Activated naive CD4-positive, alpha-beta T cell treated with anti-CD3 and anti-CD28 coated beads for 36 hours (primary cell): ENCODE measurements at regions not wholly inside any gene's neighbourhood (a gene's known extent, or its start where the extent isn't known, plus 50 kb on each side); places are given as distances from the start of the nearest gene placed in this dataset.
"Not testable (repeated sequence)": the region's sequence is repeated elsewhere in the genome, so short reads cannot be mapped to it uniquely, and the experiment has no call there.

Source experiments
- CTCF ChIA-PET: fragments of 350-600 bp; sonication (Branson Sonifier 250); formaldehyde crosslinking; loops from one replicate; lab custom pipeline; 2021; ENCODE audit warnings: antibody characterized with exemption; lab: Charles Lee
- DNase-seq: peaks from one replicate; pipeline ENCODE4 v3.0.0-alpha.2; 2020
- H3K27ac Mint-ChIP-seq: one replicate; pipeline ENCODE4 v1.8.0; 2021; ENCODE audit warnings: mild to moderate bottlenecking, mixed read lengths
- H3K27me3 Mint-ChIP-seq: one replicate; pipeline ENCODE4 v1.8.0; 2021; ENCODE audit warnings: low read depth, mixed read lengths
- H3K36me3 Mint-ChIP-seq: one replicate; pipeline ENCODE4 v1.8.0; 2021; ENCODE audit warnings: low read depth, mixed read lengths
- H3K4me1 Mint-ChIP-seq: one replicate; pipeline ENCODE4 v1.8.0; 2021; ENCODE audit warnings: low read depth, mixed read lengths
- H3K4me3 Mint-ChIP-seq: one replicate; pipeline ENCODE4 v1.8.0; 2021; ENCODE audit warnings: mild to moderate bottlenecking, moderate library complexity, mixed read lengths
- H3K9me3 Mint-ChIP-seq: one replicate; pipeline ENCODE4 v1.8.0; 2021; ENCODE audit warnings: mixed read lengths
- intact Hi-C: fragments of 100-400 bp; cut with micrococcal nuclease; formaldehyde crosslinking; loops from one replicate; pipeline ENCODE4 v1.15.1; 2023

- H3K4me1 Mint-ChIP-seq: no peaks in the 10 kb centered on the region
- intact Hi-C loops: no loop called here
- no peak overlapping the region for H3K27ac Mint-ChIP-seq
- no peak overlapping the region for H3K4me3 Mint-ChIP-seq
- CTCF ChIA-PET: no interaction called here
- H3K9me3 Mint-ChIP-seq: peaks cover 6% of the 10 kb centered on the region
- H3K36me3 Mint-ChIP-seq: no peaks in the 10 kb centered on the region
- DNase-seq: no peak
- no peaks in the 10 kb centered on the region for H3K27me3 Mint-ChIP-seq
Observed at GRCh38 chr5:28403846-28404245, 1365.5 kb upstream of the CDH9 start.

GRCh38 chr5:28402590-28403301 is 1364.4 kb upstream of the CDH9 start:
- CTCF ChIA-PET: no interaction called here
- Mint-ChIP-seq H3K9me3 (peaks cover 9% of the 10 kb centered on the region), H3K36me3 (no peaks in the 10 kb centered on the region), H3K27ac (no peak overlapping the region), H3K4me1 (no peaks in the 10 kb centered on the region), H3K27me3 (no peaks in the 10 kb centered on the region), H3K4me3 (no peak overlapping the region)
- intact Hi-C loops: no loop called here
- no peak for DNase-seq

- no peak for DNase-seq
- Mint-ChIP-seq H3K4me1 (no peaks in the 10 kb centered on the region), H3K9me3 (peaks cover 9% of the 10 kb centered on the region), H3K36me3 (no peaks in the 10 kb centered on the region), H3K27me3 (no peaks in the 10 kb centered on the region), H3K27ac (no peak overlapping the region), H3K4me3 (no peak overlapping the region)
- intact Hi-C loops: no loop called here
- CTCF ChIA-PET: no interaction called here
Observed at GRCh38 chr5:28400076-28400475, 1361.7 kb upstream of the CDH9 start.

GRCh38 chr5:28399211-28399610 is 1360.8 kb upstream of the CDH9 start:
- no peak overlapping the region for H3K27ac Mint-ChIP-seq
- CTCF ChIA-PET: no interaction called here
- DNase-seq: no peak
- intact Hi-C loops: no loop called here
- peaks cover 9% of the 10 kb centered on the region for H3K9me3 Mint-ChIP-seq
- no peaks in the 10 kb centered on the region for H3K4me1 Mint-ChIP-seq
- no peak overlapping the region for H3K4me3 Mint-ChIP-seq
- no peaks in the 10 kb centered on the region for H3K27me3 Mint-ChIP-seq
- H3K36me3 Mint-ChIP-seq: no peaks in the 10 kb centered on the region

- CTCF ChIA-PET: no interaction called here
- no peak for DNase-seq
- no peaks in the 10 kb centered on the region for H3K36me3 Mint-ChIP-seq
- no peak overlapping the region for H3K4me3 Mint-ChIP-seq
- intact Hi-C loops: no loop called here
- H3K27me3 Mint-ChIP-seq: no peaks in the 10 kb centered on the region
- no peaks in the 10 kb centered on the region for H3K4me1 Mint-ChIP-seq
- H3K9me3 Mint-ChIP-seq: peaks cover 9% of the 10 kb centered on the region
- no peak overlapping the region for H3K27ac Mint-ChIP-seq
Observed at GRCh38 chr5:28398185-28398584, 1359.8 kb upstream of the CDH9 start.

GRCh38 chr5:28397502-28397941 is 1359.1 kb upstream of the CDH9 start:
- Mint-ChIP-seq H3K4me3 (no peak overlapping the region), H3K4me1 (no peaks in the 10 kb centered on the region), H3K27ac (no peak overlapping the region), H3K27me3 (no peaks in the 10 kb centered on the region), H3K36me3 (no peaks in the 10 kb centered on the region), H3K9me3 (peaks cover 11% of the 10 kb centered on the region)
- CTCF ChIA-PET: no interaction called here
- intact Hi-C loops: no loop called here
- no peak for DNase-seq

GRCh38 chr5:28391277-28391676 is 1352.9 kb upstream of the CDH9 start:
- intact Hi-C loops: no loop called here
- CTCF ChIA-PET: no interaction called here
- H3K27me3 Mint-ChIP-seq: no peaks in the 10 kb centered on the region
- H3K4me1 Mint-ChIP-seq: no peaks in the 10 kb centered on the region
- H3K4me3 Mint-ChIP-seq: no peak overlapping the region
- H3K9me3 Mint-ChIP-seq: peaks cover 7% of the 10 kb centered on the region
- H3K36me3 Mint-ChIP-seq: no peaks in the 10 kb centered on the region
- no peak for DNase-seq
- H3K27ac Mint-ChIP-seq: no peak overlapping the region

- CTCF ChIA-PET: no interaction called here
- Mint-ChIP-seq H3K36me3 (no peaks in the 10 kb centered on the region), H3K4me3 (no peak overlapping the region), H3K27me3 (no peaks in the 10 kb centered on the region), H3K9me3 (peaks cover 7% of the 10 kb centered on the region), H3K4me1 (no peaks in the 10 kb centered on the region), H3K27ac (no peak overlapping the region)
- intact Hi-C loops: no loop called here
- no peak for DNase-seq
Observed at GRCh38 chr5:28390341-28390740, 1352.0 kb upstream of the CDH9 start.

- CTCF ChIA-PET, H3K27ac Mint-ChIP-seq, H3K9me3 Mint-ChIP-seq, H3K4me1 Mint-ChIP-seq, H3K36me3 Mint-ChIP-seq, DNase-seq, H3K27me3 Mint-ChIP-seq, intact Hi-C loops, H3K4me3 Mint-ChIP-seq: not testable (repeated sequence)
Observed at GRCh38 chr5:28389727-28390126, 1351.3 kb upstream of the CDH9 start.

- intact Hi-C loops: no loop called here
- CTCF ChIA-PET: no interaction called here
Observed at GRCh38 chr5:28388428-28388827, 1350.0 kb upstream of the CDH9 start.

GRCh38 chr5:28386712-28387111 is 1348.3 kb upstream of the CDH9 start:
- Mint-ChIP-seq H3K4me3 (no peak overlapping the region), H3K36me3 (no peaks in the 10 kb centered on the region), H3K4me1 (no peaks in the 10 kb centered on the region), H3K27ac (no peak overlapping the region), H3K9me3 (peaks cover 11% of the 10 kb centered on the region), H3K27me3 (no peaks in the 10 kb centered on the region)
- intact Hi-C loops: no loop called here
- CTCF ChIA-PET: no interaction called here
- no peak for DNase-seq

More at GRCh38 chr5:28388428-28388827, 1350.0 kb upstream of the CDH9 start:
- Mint-ChIP-seq H3K27ac (no peak overlapping the region), H3K27me3 (no peaks in the 10 kb centered on the region), H3K4me1 (no peaks in the 10 kb centered on the region), H3K9me3 (peaks cover 7% of the 10 kb centered on the region), H3K36me3 (no peaks in the 10 kb centered on the region), H3K4me3 (no peak overlapping the region)
- DNase-seq: no peak

- no peaks in the 10 kb centered on the region for H3K27me3 Mint-ChIP-seq
- no peaks in the 10 kb centered on the region for H3K4me1 Mint-ChIP-seq
- no peaks in the 10 kb centered on the region for H3K36me3 Mint-ChIP-seq
- DNase-seq: no peak
- peaks cover 14% of the 10 kb centered on the region for H3K9me3 Mint-ChIP-seq
- H3K27ac Mint-ChIP-seq: no peak overlapping the region
- H3K4me3 Mint-ChIP-seq: no peak overlapping the region
- CTCF ChIA-PET: no interaction called here
- intact Hi-C loops: no loop called here
Observed at GRCh38 chr5:28380167-28380566, 1341.8 kb upstream of the CDH9 start.

GRCh38 chr5:28374492-28374967 is 1336.1 kb upstream of the CDH9 start:
- H3K9me3 Mint-ChIP-seq: peaks cover 8% of the 10 kb centered on the region
- intact Hi-C loops: no loop called here
- H3K4me1 Mint-ChIP-seq: no peaks in the 10 kb centered on the region
- H3K27me3 Mint-ChIP-seq: no peaks in the 10 kb centered on the region
- no peak for DNase-seq
- CTCF ChIA-PET: no interaction called here
- no peak overlapping the region for H3K4me3 Mint-ChIP-seq
- H3K36me3 Mint-ChIP-seq: no peaks in the 10 kb centered on the region
- no peak overlapping the region for H3K27ac Mint-ChIP-seq
